PC-9 (cell line): ENCODE measurements at regions not wholly inside any gene's neighbourhood (a gene's known extent, or its start where the extent isn't known, plus 50 kb on each side); places are given as distances from the start of the nearest gene placed in this dataset.
A peak's percentile ranks its signal among the peaks of the same experiment; 100 is the strongest.

Source experiments
- BruUV-seq: library from RNA; stranded (reverse); fragments of 400-500 nt; replicated peaks from 2 replicates; lab custom pipeline; 2021; lab: Mats Ljungman, UMichigan
- CTCF ChIA-PET: fragments of 300-600 bp; sonication (Branson Sonifier 250); formaldehyde crosslinking; loops from one replicate; lab custom pipeline; 2022; ENCODE audit warnings: antibody characterized with exemption; lab: Charles Lee
- POLR2A ChIA-PET: fragments of 300-600 bp; sonication (Branson Sonifier 250); formaldehyde crosslinking; loops from one replicate; lab custom pipeline; 2022; ENCODE audit warnings: antibody characterized with exemption; ENCODE audit not compliant: unreplicated experiment; lab: Charles Lee
- DNase-seq, 2 experiments: peaks; one replicate each; pipeline versions ENCODE4 v3.0.0 to v3.0.0-alpha.2; 2015 to 2022; ENCODE audit warnings: mixed read lengths in 1 of 2
- H2AFZ ChIP-seq: fragments of 200-600 bp; sonication (generic); 2 replicates; pipeline ENCODE4 v1.8.1; 2017; ENCODE audit warnings: antibody characterized with exemption
- H3F3A ChIP-seq: fragments of 200-600 bp; sonication (generic); 2 replicates; pipeline ENCODE4 v1.8.1; 2017; ENCODE audit warnings: antibody characterized with exemption, mild to moderate bottlenecking, low read depth; ENCODE audit not compliant: insufficient read depth
- H3K27ac ChIP-seq: fragments of 200-600 bp; sonication (generic); 2 replicates; pipeline ENCODE4 v1.6.1; 2016; ENCODE audit warnings: mixed run types
- H3K27me3 ChIP-seq: fragments of 200-600 bp; sonication (generic); 2 replicates; pipeline ENCODE4 v1.6.1; 2016; ENCODE audit warnings: low read depth, mixed run types; ENCODE audit not compliant: insufficient read depth
- H3K36me3 ChIP-seq: fragments of 200-600 bp; sonication (generic); 2 replicates; pipeline ENCODE4 v1.6.1; 2016; ENCODE audit warnings: low read depth, mixed run types
- H3K4me1 ChIP-seq: fragments of 200-600 bp; sonication (generic); replicated peaks from 2 replicates; pipeline ENCODE4 v1.6.1; 2016; ENCODE audit warnings: mixed run types; ENCODE audit not compliant: insufficient read depth
- H3K4me2 ChIP-seq: fragments of 200-600 bp; sonication (generic); 2 replicates; pipeline ENCODE4 v1.6.1; 2017; ENCODE audit warnings: mixed run types
- H3K4me3 ChIP-seq: fragments of 200-600 bp; sonication (generic); 2 replicates; pipeline ENCODE4 v1.6.1; 2016; ENCODE audit warnings: mixed run types
- H3K79me2 ChIP-seq: fragments of 200-600 bp; sonication (generic); 2 replicates; pipeline ENCODE4 v1.6.1; 2017; ENCODE audit warnings: low read depth, mixed run types
- H3K9me2 ChIP-seq: fragments of 200-600 bp; sonication (generic); 2 replicates; pipeline ENCODE4 v1.8.1; 2017; ENCODE audit warnings: mild to moderate bottlenecking; ENCODE audit not compliant: insufficient read depth
- H3K9me3 ChIP-seq: fragments of 200-600 bp; sonication (generic); 2 replicates; pipeline ENCODE4 v1.8.1; 2016; ENCODE audit warnings: low read depth; ENCODE audit not compliant: insufficient read depth
- H4K20me1 ChIP-seq: fragments of 200-600 bp; sonication (generic); 2 replicates; pipeline ENCODE4 v1.8.1; 2017; ENCODE audit not compliant: insufficient read depth
- CTCF ChIP-seq: fragments of 200-600 bp; sonication (generic); conservative IDR thresholded peaks from 2 replicates; pipeline ENCODE4 v1.6.1; 2017; ENCODE audit warnings: mixed run types, antibody characterized with exemption, mild to moderate bottlenecking, moderate library complexity
- EZH2 ChIP-seq: fragments of 200-600 bp; sonication (generic); IDR thresholded peaks from 2 replicates; pipeline ENCODE4 v1.8.0; 2017; ENCODE audit warnings: antibody characterized with exemption, low read depth
- intact Hi-C: fragments of 100-400 bp; cut with micrococcal nuclease; formaldehyde crosslinking; loops from one replicate; pipeline ENCODE4 v1.10.0; 2022; ENCODE audit not compliant: unreplicated experiment

- BruUV-seq: no TSS peak
- no peak for TF ChIP-seq CTCF
- no peak for TF ChIP-seq EZH2
These were observed 298.7 kb upstream of the RGMB start for GRCh38 chr5:98474782-98475181.

GRCh38 chr5:98482321-98483300, 290.9 kb upstream of the RGMB start:
- 0 out of 2 replicates have a peak overlapping the region, but pooled peaks have one; percentile 37 for H2AFZ ChIP-seq
- CTCF ChIA-PET: no interaction called here

More at GRCh38 chr5:98474782-98475181, 298.7 kb upstream of the RGMB start:
- Histone ChIP-seq H3K9me3 (0 out of 2 replicates have a peak, but pooled peaks cover 4% of the 10 kb centered on the region), H4K20me1 (no peaks in the 10 kb centered on the region), H3K4me2 (no peak overlapping the region), H2AFZ (no peak overlapping the region), H3K4me1 (peaks cover 7% of the 10 kb centered on the region; the same call in 1 of the 2 replicates), H3K27ac (no peak overlapping the region), H3K9me2 (no peaks in the 10 kb centered on the region), H3K27me3 (no peaks in the 10 kb centered on the region), H3K36me3 (no peaks in the 10 kb centered on the region), H3K4me3 (no peak overlapping the region), H3K79me2 (no peaks in the 10 kb centered on the region), H3F3A (no peaks in the 10 kb centered on the region)
- POLR2A ChIA-PET: interaction anchor here (0.6 kb wide), 1 partner anchor 27 kb away, joined by 4 read pairs; no protein-coding TSS in a partner anchor
- CTCF ChIA-PET: interaction anchor here (0.7 kb wide), 1 partner anchor 525 kb away, joined by 10 read pairs; no protein-coding TSS in a partner anchor
- intact Hi-C loops: no loop called here
- DNase-seq: no peak

GRCh38 chr5:98483301-98483685, 290.2 kb upstream of the RGMB start:
- no peaks in the 10 kb centered on the region for H3K27me3 ChIP-seq
- H3F3A ChIP-seq: no peaks in the 10 kb centered on the region
- no peak for DNase-seq
- BruUV-seq: no TSS peak
- ChIA-PET CTCF (no interaction called here), POLR2A (no interaction called here)
- H2AFZ ChIP-seq: no peak overlapping the region
- no peaks in the 10 kb centered on the region for H3K4me1 ChIP-seq
- H3K9me3 ChIP-seq: no peaks in the 10 kb centered on the region
- H3K36me3 ChIP-seq: no peaks in the 10 kb centered on the region
- TF ChIP-seq CTCF (no peak), EZH2 (no peak)
- H4K20me1 ChIP-seq: no peaks in the 10 kb centered on the region
- no peaks in the 10 kb centered on the region for H3K9me2 ChIP-seq
- no peak overlapping the region for H3K27ac ChIP-seq
- no peak overlapping the region for H3K4me2 ChIP-seq
- intact Hi-C loops: no loop called here
- H3K79me2 ChIP-seq: no peaks in the 10 kb centered on the region
- H3K4me3 ChIP-seq: no peak overlapping the region

More at GRCh38 chr5:98482321-98483300, 290.9 kb upstream of the RGMB start:
- no peaks in the 10 kb centered on the region for H3K79me2 ChIP-seq
- H3K4me2 ChIP-seq: no peak overlapping the region
- TF ChIP-seq CTCF (no peak), EZH2 (no peak)
- no peaks in the 10 kb centered on the region for H3K36me3 ChIP-seq
- no peak for DNase-seq
- H4K20me1 ChIP-seq: no peaks in the 10 kb centered on the region
- POLR2A ChIA-PET: no interaction called here
- intact Hi-C loops: no loop called here
- no peaks in the 10 kb centered on the region for H3F3A ChIP-seq
- no peaks in the 10 kb centered on the region for H3K27me3 ChIP-seq
- no peak overlapping the region for H3K4me3 ChIP-seq
- no peak overlapping the region for H3K27ac ChIP-seq
- no peaks in the 10 kb centered on the region for H3K4me1 ChIP-seq
- no peaks in the 10 kb centered on the region for H3K9me3 ChIP-seq
- BruUV-seq: no TSS peak
- no peaks in the 10 kb centered on the region for H3K9me2 ChIP-seq
